Fibroblast of villous mesenchyme (primary cell): ENCODE measurements at regions not wholly inside any gene's neighbourhood (a gene's known extent, or its start where the extent isn't known, plus 50 kb on each side); places are given as distances from the start of the nearest gene placed in this dataset.
"Not testable (repeated sequence)": the region's sequence is repeated elsewhere in the genome, so short reads cannot be mapped to it uniquely, and the experiment has no call there.

Experiments used
- DNase-seq: peaks from one replicate; pipeline ENCODE4 v3.0.0-alpha.2; 2010; ENCODE audit warnings: low read depth
- H3K4me3 ChIP-seq: 2 replicates; pipeline ENCODE4 v1.5.1; 2011; ENCODE audit warnings: low read depth, mild to moderate bottlenecking, low read length
- CTCF ChIP-seq: IDR thresholded peaks from 2 replicates; pipeline ENCODE4 v1.5.1; 2012; ENCODE audit warnings: low read depth, mild to moderate bottlenecking, low read length; ENCODE audit not compliant: insufficient read depth

- DNase-seq: no peak
- TF ChIP-seq CTCF: no peak
- no peak overlapping the region for H3K4me3 ChIP-seq
These were observed 73.9 kb upstream of the SPRY4 start for GRCh38 chr5:142398730-142399055.

GRCh38 chr5:142398011-142398729 lies 73.3 kb upstream of the SPRY4 start:
- not testable (repeated sequence) for DNase-seq, H3K4me3 ChIP-seq

GRCh38 chr5:142397178-142397577 lies 72.4 kb upstream of the SPRY4 start:
- no peak for TF ChIP-seq CTCF
- no peak for DNase-seq
- no peak overlapping the region for H3K4me3 ChIP-seq

GRCh38 chr5:142396436-142397038 lies 71.7 kb upstream of the SPRY4 start:
- no peak for TF ChIP-seq CTCF
- no peak for DNase-seq

GRCh38 chr5:142395334-142395733 lies 70.5 kb upstream of the SPRY4 start:
- DNase-seq: no peak
- no peak for TF ChIP-seq CTCF
- H3K4me3 ChIP-seq: no peak overlapping the region

More at GRCh38 chr5:142396436-142397038, 71.7 kb upstream of the SPRY4 start:
- H3K4me3 ChIP-seq: no peak overlapping the region

- H3K4me3 ChIP-seq: no peak overlapping the region
- no peak for TF ChIP-seq CTCF
- DNase-seq: no peak
These were observed 66.4 kb upstream of the SPRY4 start for GRCh38 chr5:142391058-142391845.

- H3K4me3 ChIP-seq: no peak overlapping the region
- TF ChIP-seq CTCF: no peak
- no peak for DNase-seq
These were observed 65.5 kb upstream of the SPRY4 start for GRCh38 chr5:142390334-142390733.
